ENCODE measurements at regions not wholly inside any gene's neighbourhood (a gene's known extent, or its start where the extent isn't known, plus 50 kb on each side); places are given as distances from the start of the nearest gene placed in this dataset.

DNA sequence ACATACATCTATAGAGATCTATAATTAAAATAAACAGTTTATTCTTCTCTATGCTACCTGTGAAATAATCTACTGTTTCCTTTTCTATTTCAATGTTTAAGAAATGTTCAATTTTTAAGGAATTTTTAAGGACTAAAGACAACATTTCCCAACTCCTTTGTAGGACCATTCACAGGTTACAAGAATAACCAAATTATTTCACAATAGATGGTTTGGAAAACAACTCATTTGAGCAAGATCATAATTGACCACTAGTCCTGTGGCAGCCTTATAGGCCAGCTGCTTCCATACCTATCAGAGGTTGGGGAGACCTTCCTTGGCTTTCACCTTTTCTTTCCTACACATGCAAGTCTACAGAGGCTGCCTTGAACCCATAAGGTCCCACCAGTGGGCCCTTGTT lies 193.7 kb downstream of the TTC39B start:
- Mint-ChIP-seq H3K36me3 (no peaks in the 10 kb centered on the region), H3K27me3 (no peaks in the 10 kb centered on the region), H3K4me3 (no peak overlapping the region), H3K9me3 (no peaks in the 10 kb centered on the region), H3K27ac (no peak overlapping the region), H3K4me1 (no peaks in the 10 kb centered on the region)
- no peak for DNase-seq

DNA sequence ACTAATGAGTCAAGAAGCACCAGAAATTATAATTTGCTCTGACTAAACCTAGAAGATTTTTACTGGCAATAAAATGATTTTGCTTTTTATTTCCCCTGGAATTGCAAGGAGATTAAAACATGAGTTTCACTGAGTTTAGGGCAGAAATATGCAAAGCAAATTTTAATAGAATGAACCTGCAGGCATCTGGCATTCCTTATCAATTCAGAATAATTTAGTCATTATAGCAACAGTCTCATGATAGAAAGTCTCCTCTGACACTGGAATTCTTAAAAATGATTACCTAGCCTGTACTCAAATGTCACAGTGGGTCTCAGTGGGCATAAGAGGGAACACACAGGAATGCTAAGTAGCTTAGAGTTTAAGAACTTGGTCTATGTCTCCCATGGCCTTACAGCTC lies 195.9 kb downstream of the TTC39B start:
- peaks cover 2% of the 10 kb centered on the region for H3K9me3 Mint-ChIP-seq
- no peak overlapping the region for H3K4me3 Mint-ChIP-seq
- no peak overlapping the region for H3K27ac Mint-ChIP-seq
- no peaks in the 10 kb centered on the region for H3K4me1 Mint-ChIP-seq
- DNase-seq: no peak
- no peaks in the 10 kb centered on the region for H3K27me3 Mint-ChIP-seq
- H3K36me3 Mint-ChIP-seq: no peaks in the 10 kb centered on the region

DNA sequence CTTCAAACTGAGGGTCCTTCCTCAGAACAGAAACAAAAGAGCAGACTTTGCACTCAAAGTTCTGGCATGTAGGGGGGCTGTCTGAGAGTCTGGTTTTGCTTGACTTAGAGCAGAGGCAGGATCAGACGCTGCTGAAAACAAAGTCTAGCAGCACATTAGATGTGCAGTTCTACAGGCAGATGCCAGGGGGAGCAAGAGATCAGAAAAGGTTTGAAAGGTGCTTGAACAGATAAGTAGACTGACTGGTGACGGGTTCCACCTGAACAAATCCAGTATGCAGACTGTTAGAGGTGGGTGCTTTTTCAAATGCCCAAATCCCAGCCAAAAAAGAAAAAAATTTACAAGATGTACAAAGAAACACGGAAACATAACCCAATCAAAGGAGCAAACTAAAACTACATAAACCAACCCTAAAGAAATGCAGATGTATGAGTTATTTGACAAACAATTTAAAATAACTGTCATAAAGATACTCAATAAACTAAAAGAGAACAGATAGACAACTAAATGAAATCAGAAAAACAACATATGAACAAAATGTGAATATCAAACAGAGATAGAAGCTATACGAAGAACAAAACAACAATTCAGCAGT lies 194.7 kb upstream of the FREM1 start:
- H3K4me3 Mint-ChIP-seq: no peak overlapping the region
- peaks cover 2% of the 10 kb centered on the region for H3K9me3 Mint-ChIP-seq
- H3K4me1 Mint-ChIP-seq: no peaks in the 10 kb centered on the region
- H3K27me3 Mint-ChIP-seq: peaks cover 11% of the 10 kb centered on the region
- DNase-seq: peak; percentile 11
- no peak overlapping the region for H3K27ac Mint-ChIP-seq
- H3K36me3 Mint-ChIP-seq: no peaks in the 10 kb centered on the region

DNA sequence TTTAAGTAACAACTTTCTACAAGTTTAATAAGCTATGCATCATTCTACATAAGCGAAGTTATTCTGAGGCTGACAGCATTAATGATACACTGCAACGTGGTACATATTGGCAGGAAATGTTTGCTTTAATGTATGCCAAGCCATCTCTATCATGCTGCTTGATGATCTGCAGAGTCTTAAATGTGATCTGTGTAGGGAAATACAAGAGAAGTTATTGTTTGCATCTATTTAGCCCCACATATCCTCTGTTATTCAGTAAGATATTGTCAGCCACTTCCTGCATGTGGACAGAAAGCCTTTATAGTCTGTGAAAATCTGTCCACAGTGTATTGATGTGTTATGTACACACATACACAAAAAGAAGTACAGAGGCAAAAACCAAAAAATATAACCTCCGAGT lies 193.1 kb upstream of the FREM1 start:
- H3K36me3 Mint-ChIP-seq: no peaks in the 10 kb centered on the region
- DNase-seq: no peak
- H3K27me3 Mint-ChIP-seq: peaks cover 11% of the 10 kb centered on the region
- H3K27ac Mint-ChIP-seq: no peak overlapping the region
- H3K4me3 Mint-ChIP-seq: no peak overlapping the region
- H3K4me1 Mint-ChIP-seq: no peaks in the 10 kb centered on the region
- H3K9me3 Mint-ChIP-seq: peaks cover 2% of the 10 kb centered on the region

DNA sequence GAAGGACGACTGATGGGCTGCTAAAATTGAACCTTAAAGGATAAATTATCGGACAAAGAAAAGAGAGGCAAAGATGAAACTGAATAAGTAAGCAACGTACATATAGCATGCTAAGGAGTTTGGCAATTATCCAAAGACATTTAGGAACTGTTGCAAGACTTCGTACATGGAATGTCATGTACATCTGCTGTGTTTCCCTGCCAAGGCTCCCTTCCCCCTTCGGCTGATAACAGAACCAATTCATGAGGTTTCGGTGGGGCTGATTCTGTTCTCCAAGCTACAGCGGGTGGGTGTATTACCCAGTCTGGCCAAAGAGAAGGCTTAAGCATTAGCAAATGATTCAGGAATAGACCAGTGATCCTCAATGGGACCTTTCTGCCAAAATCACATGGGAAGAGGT lies 190.9 kb upstream of the FREM1 start:
- no peaks in the 10 kb centered on the region for H3K4me1 Mint-ChIP-seq
- DNase-seq: no peak
- H3K4me3 Mint-ChIP-seq: no peak overlapping the region
- H3K36me3 Mint-ChIP-seq: no peaks in the 10 kb centered on the region
- peaks cover 17% of the 10 kb centered on the region for H3K27me3 Mint-ChIP-seq
- no peaks in the 10 kb centered on the region for H3K9me3 Mint-ChIP-seq
- H3K27ac Mint-ChIP-seq: no peak overlapping the region

DNA sequence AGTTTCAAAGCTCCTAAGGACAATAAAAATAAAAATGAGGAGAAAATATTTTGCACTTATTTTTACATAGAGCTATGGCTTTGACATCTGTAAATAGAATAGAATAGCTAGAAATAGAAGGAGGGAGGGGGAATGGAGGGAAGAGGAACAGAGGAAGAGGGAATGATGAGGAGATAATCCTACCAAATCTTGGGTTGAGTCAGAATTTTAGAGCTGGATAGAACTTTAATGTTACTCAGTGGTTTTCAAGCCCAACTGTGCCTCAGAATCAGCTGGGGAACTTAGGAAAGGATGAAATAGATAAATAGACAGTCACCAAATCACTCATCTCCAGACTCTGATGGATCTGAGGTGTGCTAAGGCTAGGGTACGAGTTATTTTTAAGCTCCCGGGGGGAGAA lies 190.3 kb upstream of the FREM1 start:
- no peak overlapping the region for H3K4me3 Mint-ChIP-seq
- H3K36me3 Mint-ChIP-seq: no peaks in the 10 kb centered on the region
- H3K4me1 Mint-ChIP-seq: no peaks in the 10 kb centered on the region
- DNase-seq: no peak
- H3K9me3 Mint-ChIP-seq: no peaks in the 10 kb centered on the region
- peaks cover 16% of the 10 kb centered on the region for H3K27me3 Mint-ChIP-seq
- H3K27ac Mint-ChIP-seq: no peak overlapping the region

DNA sequence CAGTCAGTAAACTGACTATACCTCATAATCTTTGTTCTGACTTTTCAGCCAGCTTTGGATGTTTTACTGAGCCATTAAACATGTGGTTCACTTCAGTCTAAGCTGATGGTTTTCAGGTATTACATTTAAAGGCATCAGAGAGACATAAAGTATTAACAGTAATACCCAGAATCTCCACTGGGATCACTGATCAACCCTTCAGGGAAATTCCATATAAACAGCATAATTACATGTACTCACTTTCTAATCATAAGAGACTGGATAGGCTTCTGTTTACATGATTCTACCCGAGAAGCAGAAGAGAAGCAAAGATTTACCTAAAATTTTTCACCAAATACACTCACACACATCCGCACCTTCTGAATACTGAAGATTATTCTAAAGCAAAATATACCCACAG lies 186.7 kb upstream of the FREM1 start:
- peaks cover 9% of the 10 kb centered on the region for H3K27me3 Mint-ChIP-seq
- H3K4me3 Mint-ChIP-seq: no peak overlapping the region
- no peaks in the 10 kb centered on the region for H3K36me3 Mint-ChIP-seq
- H3K4me1 Mint-ChIP-seq: no peaks in the 10 kb centered on the region
- no peak overlapping the region for H3K27ac Mint-ChIP-seq
- no peak for DNase-seq
- H3K9me3 Mint-ChIP-seq: no peaks in the 10 kb centered on the region

DNA sequence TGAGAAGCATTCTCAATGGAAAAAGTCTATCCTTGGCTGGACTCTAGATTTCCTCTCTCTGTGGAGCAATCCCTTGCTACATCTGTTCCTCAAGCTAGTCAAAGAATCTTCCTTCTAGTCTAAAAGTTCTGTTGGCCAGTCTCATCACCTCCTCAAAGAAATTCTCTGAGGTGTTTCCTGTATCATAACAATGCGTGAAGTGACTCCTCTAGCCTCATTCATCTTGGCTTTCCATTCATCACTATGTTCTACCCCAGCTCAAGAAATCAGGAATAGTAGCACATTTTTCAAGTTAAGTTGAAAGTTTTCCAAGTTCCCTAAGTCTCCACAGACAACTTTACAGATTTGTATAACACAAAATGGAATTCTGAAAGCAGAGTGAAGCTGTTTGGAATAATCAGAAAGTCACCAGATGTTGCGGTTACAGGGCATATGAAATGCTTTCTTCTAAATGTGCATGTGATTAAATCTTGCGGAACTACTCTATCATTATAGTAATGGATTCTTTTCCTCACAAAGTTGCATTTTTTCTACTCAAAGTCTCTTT lies 176.6 kb upstream of the FREM1 start:
- Mint-ChIP-seq H3K9me3 (no peaks in the 10 kb centered on the region), H3K4me3 (no peak overlapping the region), H3K4me1 (no peaks in the 10 kb centered on the region), H3K36me3 (no peaks in the 10 kb centered on the region), H3K27ac (no peak overlapping the region), H3K27me3 (no peaks in the 10 kb centered on the region)
- no peak for DNase-seq

DNA sequence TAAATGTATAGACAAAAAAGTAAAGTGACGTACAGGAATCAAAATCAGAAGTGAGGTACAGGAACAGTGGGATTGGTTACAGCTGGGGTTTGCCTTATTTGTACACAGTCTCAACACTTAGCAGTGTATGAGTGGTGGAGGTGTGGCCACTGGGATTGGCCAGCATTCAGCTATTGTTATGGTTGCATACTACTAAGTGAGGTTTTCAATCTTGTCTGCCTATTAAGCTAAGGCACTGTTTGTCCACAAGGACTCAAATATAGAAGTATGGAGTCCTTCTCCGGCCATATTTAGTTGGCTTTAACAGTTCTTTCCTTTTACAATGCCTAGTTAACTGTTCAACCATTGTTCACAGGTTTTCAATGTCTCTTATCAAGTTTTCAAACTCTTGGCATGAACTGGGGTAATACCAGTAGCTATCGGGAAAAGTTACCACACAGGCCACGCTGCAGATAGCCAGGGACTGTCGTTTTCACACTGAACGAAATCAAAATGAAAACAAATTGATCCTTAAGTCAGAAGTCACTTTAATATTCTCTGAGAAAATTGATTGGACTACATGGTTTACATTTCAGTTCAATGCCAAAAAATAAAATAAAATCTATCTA lies 176.0 kb upstream of the FREM1 start:
- H3K9me3 Mint-ChIP-seq: no peaks in the 10 kb centered on the region
- no peak overlapping the region for H3K27ac Mint-ChIP-seq
- H3K36me3 Mint-ChIP-seq: no peaks in the 10 kb centered on the region
- H3K4me1 Mint-ChIP-seq: no peaks in the 10 kb centered on the region
- DNase-seq: no peak
- H3K27me3 Mint-ChIP-seq: no peaks in the 10 kb centered on the region
- H3K4me3 Mint-ChIP-seq: no peak overlapping the region

DNA sequence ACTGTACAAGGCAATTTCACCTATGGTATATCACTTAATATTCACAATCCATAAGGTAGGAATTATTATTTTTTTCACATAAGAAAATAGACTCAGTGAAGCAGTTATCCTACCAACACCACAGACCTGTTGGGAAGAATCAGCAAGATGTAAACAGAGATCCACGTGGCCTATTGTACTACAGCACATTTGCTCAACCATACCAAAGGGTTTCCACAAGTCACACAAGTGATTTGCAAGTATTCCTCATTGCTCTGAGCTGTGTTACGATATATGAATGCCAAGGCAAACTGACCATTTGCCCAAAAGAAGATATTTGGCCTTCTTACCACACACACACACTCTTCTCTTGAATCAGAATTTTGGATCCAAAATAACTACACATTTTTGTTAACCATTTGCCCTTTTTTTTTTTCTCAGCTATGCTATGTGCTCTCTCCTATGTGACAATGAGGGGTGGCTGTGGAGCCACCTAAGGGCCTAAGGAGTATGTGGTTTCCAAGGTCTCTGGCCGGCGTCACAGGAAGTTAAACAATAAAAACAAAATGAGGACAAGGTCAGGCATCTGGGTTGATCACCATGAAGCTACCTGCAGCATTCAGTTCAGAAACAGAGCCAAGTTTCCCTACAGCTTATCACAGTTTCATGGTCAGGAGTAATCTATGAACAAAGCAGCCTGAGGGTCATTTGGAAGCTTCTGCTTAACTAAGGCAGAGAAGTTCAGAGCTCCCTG lies 171.0 kb upstream of the FREM1 start:
- Mint-ChIP-seq H3K27me3 (no peaks in the 10 kb centered on the region), H3K4me3 (no peak overlapping the region), H3K4me1 (no peaks in the 10 kb centered on the region), H3K36me3 (no peaks in the 10 kb centered on the region), H3K9me3 (no peaks in the 10 kb centered on the region), H3K27ac (no peak overlapping the region)
- no peak for DNase-seq

DNA sequence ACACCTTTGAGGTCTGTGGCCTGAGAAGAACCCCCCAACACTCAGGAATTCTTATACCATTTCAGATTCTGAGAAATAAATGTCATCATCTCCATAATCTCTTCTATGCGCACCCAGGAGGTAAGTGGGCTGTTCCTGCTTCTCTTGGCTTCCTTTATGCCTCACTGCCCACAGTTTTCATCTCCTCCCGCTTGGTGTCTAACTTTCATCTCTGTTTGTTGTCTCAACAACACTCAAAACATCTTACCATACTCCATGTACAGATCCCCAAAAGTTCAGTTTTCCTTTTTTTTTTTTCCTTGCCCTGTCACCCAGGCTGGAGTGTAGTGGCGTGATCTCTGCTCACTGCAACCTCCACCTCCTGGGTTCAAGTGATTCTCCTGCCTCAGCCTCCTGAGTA lies 170.2 kb upstream of the FREM1 start:
- Mint-ChIP-seq H3K9me3 (no peaks in the 10 kb centered on the region), H3K4me1 (no peaks in the 10 kb centered on the region), H3K36me3 (no peaks in the 10 kb centered on the region), H3K27ac (no peak overlapping the region), H3K4me3 (no peak overlapping the region), H3K27me3 (no peaks in the 10 kb centered on the region)
- DNase-seq: no peak

DNA sequence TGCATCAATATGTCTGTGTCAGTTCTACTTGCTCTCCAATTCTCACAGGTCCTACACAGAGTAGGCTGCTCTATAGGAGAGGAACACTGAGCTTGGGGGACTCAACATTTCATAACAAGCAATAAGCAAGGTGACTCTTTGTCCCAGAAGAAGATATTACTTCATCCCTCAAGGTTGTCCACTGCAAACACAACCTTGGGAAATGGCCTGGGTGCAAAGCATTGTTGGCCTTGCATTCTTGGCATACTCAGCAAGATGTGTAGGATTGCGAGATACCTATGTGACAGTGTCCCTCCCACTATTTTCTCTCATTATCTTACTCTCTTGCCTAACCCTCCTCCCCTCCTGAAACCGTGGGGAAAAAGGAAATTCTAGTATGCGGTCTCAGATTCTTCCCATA lies 169.8 kb upstream of the FREM1 start:
- H3K9me3 Mint-ChIP-seq: peaks cover 3% of the 10 kb centered on the region
- H3K27ac Mint-ChIP-seq: no peak overlapping the region
- no peak for DNase-seq
- H3K27me3 Mint-ChIP-seq: no peaks in the 10 kb centered on the region
- H3K4me1 Mint-ChIP-seq: no peaks in the 10 kb centered on the region
- peaks cover 3% of the 10 kb centered on the region for H3K36me3 Mint-ChIP-seq
- no peak overlapping the region for H3K4me3 Mint-ChIP-seq

DNA sequence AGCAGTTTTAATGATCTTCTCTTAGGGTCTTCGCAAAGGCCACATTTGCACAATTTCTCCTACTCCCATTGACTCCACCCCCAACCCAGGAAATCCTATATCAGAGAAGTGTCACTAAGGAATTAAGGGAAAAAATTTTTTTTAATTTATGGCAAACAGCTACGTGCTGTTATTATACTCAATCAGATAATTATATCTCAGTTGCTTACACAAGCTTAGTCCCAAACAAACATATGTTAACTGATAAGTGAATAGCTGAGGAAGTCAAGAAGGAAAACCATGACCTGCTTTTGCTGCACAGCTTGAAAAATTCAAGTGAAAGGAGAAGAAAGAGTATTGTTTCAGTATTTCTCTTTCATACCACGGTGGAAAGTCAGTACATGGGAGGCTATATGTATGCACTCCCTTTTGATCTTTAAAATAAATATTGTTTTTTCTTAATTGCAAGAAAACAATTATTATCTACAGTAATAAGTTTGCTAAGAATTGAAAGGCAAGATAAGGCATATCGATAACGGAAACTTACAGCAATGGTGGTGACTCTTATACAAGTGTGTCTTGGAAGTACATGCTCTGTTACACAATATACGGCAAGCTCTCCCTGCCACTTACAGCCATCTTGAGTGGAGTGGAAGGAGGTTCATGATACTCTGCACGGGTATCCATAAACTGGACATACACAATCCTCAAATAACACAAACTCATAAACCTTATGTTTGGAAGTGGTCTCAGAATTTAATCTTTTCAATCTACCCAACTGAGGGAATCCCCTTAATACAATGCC lies 167.9 kb upstream of the FREM1 start:
- peaks cover 4% of the 10 kb centered on the region for H3K9me3 Mint-ChIP-seq

DNA sequence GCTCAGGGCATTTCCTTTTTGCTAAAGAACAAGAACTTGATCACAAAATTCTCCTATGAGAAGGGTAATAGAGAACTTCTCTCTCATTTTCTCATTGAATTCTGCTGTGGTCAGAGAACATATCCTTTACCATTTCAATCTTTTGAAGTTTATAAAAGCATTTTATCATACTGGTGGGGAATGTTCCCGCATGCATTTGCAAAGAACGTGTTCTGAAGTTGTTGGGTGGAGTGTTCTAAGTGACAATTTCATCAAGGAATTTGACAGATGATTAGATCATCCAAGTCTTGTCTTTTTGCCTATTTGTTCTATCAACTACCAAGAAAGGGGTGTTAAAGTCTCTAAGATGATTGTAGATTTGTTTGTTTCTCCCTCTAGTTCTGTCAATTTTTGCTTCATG lies 163.4 kb upstream of the FREM1 start:
- Mint-ChIP-seq H3K4me1 (no peaks in the 10 kb centered on the region), H3K9me3 (peaks cover 4% of the 10 kb centered on the region), H3K36me3 (peaks cover 4% of the 10 kb centered on the region), H3K27me3 (no peaks in the 10 kb centered on the region), H3K4me3 (no peak overlapping the region), H3K27ac (no peak overlapping the region)
- DNase-seq: no peak

More for the DNA sequence above, 167.9 kb upstream of the FREM1 start:
- no peak for DNase-seq
- H3K36me3 Mint-ChIP-seq: peaks cover 4% of the 10 kb centered on the region
- H3K27me3 Mint-ChIP-seq: no peaks in the 10 kb centered on the region
- no peaks in the 10 kb centered on the region for H3K4me1 Mint-ChIP-seq
- no peak overlapping the region for H3K27ac Mint-ChIP-seq
- H3K4me3 Mint-ChIP-seq: no peak overlapping the region

DNA sequence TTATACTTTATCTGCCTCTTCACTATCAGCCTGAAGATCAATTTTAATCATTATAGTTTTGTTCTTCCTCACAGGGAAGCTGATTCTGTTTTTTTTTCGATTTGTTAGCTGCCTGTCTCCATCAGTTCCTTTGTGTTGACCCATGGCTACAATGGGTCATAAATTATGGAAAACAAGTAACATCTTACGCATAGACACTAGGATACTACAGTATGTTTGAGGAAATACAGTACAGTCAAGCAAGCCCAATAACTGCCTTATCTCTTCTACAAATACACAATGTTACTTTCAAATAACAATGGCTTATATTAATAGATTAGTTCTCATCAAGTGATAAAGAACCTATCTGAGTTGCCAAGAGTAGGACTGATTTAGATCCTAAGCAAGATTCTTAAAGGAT lies 160.5 kb upstream of the FREM1 start:
- Mint-ChIP-seq H3K4me1 (no peaks in the 10 kb centered on the region), H3K4me3 (no peak overlapping the region), H3K27ac (no peak overlapping the region), H3K36me3 (peaks cover 4% of the 10 kb centered on the region), H3K27me3 (no peaks in the 10 kb centered on the region), H3K9me3 (peaks cover 5% of the 10 kb centered on the region)
- DNase-seq: no peak
